Loucy (cell line): ENCODE measurements at regions not wholly inside any gene's neighbourhood (a gene's known extent, or its start where the extent isn't known, plus 50 kb on each side); places are given as distances from the start of the nearest gene placed in this dataset.

Experiments used
- H2AFZ ChIP-seq: fragments of 200-600 bp; sonication (generic); 2 replicates; pipeline ENCODE4 v1.6.0; 2016; ENCODE audit warnings: antibody characterized with exemption, mild to moderate bottlenecking, low read length, moderate library complexity
- H3F3A ChIP-seq: fragments of 200-600 bp; 2 replicates; pipeline ENCODE4 v1.6.0; 2016; ENCODE audit warnings: antibody characterized with exemption, low read depth, mild to moderate bottlenecking
- H3K27me3 ChIP-seq: fragments of 200-600 bp; sonication (generic); 2 replicates; pipeline ENCODE4 v1.6.1; 2014; ENCODE audit warnings: low read length, mild to moderate bottlenecking; ENCODE audit not compliant: insufficient read depth, poor library complexity, severe bottlenecking
- H3K36me3 ChIP-seq: fragments of 200-600 bp; sonication (generic); 2 replicates; pipeline ENCODE4 v1.6.1; 2016; ENCODE audit warnings: low read length; ENCODE audit not compliant: insufficient read depth
- H3K4me1 ChIP-seq: fragments of 200-600 bp; sonication (generic); 2 replicates; pipeline ENCODE4 v1.5.1; 2014; ENCODE audit warnings: low read length, mild to moderate bottlenecking; ENCODE audit not compliant: insufficient read depth, poor library complexity, severe bottlenecking
- H3K4me2 ChIP-seq: fragments of 200-600 bp; sonication (generic); 2 replicates; pipeline ENCODE4 v1.6.0; 2014; ENCODE audit warnings: antibody characterized with exemption, low read length, low read depth, mild to moderate bottlenecking; ENCODE audit not compliant: poor library complexity, severe bottlenecking
- H3K4me3 ChIP-seq: fragments of 200-600 bp; sonication (generic); 2 replicates; pipeline ENCODE4 v1.5.1; 2014; ENCODE audit warnings: low read length, mild to moderate bottlenecking, mixed read lengths; ENCODE audit not compliant: poor library complexity, severe bottlenecking
- H3K79me2 ChIP-seq: fragments of 200-600 bp; sonication (generic); 2 replicates; pipeline ENCODE4 v1.6.1; 2014; ENCODE audit warnings: low read length; ENCODE audit not compliant: insufficient read depth
- H3K9ac ChIP-seq: fragments of 200-600 bp; sonication (generic); 2 replicates; pipeline ENCODE4 v1.6.0; 2014; ENCODE audit warnings: mild to moderate bottlenecking, low read depth, low read length, moderate library complexity; ENCODE audit not compliant: poor library complexity, severe bottlenecking
- H3K9me2 ChIP-seq: fragments of 200-600 bp; sonication (generic); replicated peaks from 2 replicates; pipeline ENCODE4 v1.6.1; 2016; ENCODE audit warnings: low read depth, low read length, mixed read lengths
- H3K9me3 ChIP-seq: fragments of 200-600 bp; sonication (generic); 2 replicates; pipeline ENCODE4 v1.6.1; 2014; ENCODE audit warnings: mild to moderate bottlenecking, antibody characterized with exemption, low read length, low read depth; ENCODE audit not compliant: insufficient read depth
- H4K20me1 ChIP-seq: fragments of 200-600 bp; sonication (generic); 2 replicates; pipeline ENCODE4 v1.6.0; 2014; ENCODE audit warnings: antibody characterized with exemption, low read length, mild to moderate bottlenecking; ENCODE audit not compliant: insufficient read depth, poor library complexity, severe bottlenecking
- EZH2phosphoT487 ChIP-seq: fragments of 200-600 bp; IDR thresholded peaks from 2 replicates; pipeline ENCODE4 v1.6.1; 2018; ENCODE audit warnings: antibody characterized with exemption, mild to moderate bottlenecking, moderate library complexity, borderline replicate concordance
- TF ChIP-seq, protein P1 (sequence below): fragments of 200-600 bp; sonication (generic); conservative IDR thresholded peaks from 2 replicates; pipeline ENCODE4 v1.5.1; 2014; ENCODE audit warnings: mild to moderate bottlenecking, antibody characterized with exemption, low read length

DNA sequence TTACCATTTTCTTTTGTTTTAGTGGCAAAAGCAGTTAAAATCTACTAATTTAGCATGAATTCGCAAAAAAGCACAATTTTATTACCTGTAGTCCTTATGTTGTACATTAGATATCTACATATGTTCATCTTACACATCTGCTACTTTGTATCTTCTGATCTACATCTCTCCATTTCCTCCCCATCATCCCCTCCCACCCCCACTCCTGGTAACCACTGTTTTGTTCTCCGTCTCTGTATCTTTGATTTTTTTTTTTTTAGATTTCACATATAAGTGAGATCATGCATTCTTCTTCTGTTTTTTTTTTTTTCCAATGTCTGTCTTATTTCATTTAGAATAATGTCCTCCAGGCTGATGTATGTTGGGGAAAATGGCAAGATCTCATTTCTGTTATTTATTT is 922.7 kb downstream of the VRK1 start:
- Histone ChIP-seq H3K9me2 (no peaks in the 10 kb centered on the region), H3K36me3 (no peaks in the 10 kb centered on the region), H3K27me3 (no peaks in the 10 kb centered on the region), H3K4me3 (no peak overlapping the region), H3K79me2 (no peaks in the 10 kb centered on the region), H3K4me2 (no peak overlapping the region), H3K9ac (no peak overlapping the region), H4K20me1 (no peaks in the 10 kb centered on the region), H3F3A (no peaks in the 10 kb centered on the region), H3K4me1 (peaks cover 13% of the 10 kb centered on the region), H3K9me3 (no peaks in the 10 kb centered on the region), H2AFZ (no peak overlapping the region)
- TF ChIP-seq, protein P1, sequence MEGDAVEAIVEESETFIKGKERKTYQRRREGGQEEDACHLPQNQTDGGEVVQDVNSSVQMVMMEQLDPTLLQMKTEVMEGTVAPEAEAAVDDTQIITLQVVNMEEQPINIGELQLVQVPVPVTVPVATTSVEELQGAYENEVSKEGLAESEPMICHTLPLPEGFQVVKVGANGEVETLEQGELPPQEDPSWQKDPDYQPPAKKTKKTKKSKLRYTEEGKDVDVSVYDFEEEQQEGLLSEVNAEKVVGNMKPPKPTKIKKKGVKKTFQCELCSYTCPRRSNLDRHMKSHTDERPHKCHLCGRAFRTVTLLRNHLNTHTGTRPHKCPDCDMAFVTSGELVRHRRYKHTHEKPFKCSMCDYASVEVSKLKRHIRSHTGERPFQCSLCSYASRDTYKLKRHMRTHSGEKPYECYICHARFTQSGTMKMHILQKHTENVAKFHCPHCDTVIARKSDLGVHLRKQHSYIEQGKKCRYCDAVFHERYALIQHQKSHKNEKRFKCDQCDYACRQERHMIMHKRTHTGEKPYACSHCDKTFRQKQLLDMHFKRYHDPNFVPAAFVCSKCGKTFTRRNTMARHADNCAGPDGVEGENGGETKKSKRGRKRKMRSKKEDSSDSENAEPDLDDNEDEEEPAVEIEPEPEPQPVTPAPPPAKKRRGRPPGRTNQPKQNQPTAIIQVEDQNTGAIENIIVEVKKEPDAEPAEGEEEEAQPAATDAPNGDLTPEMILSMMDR, result no peak
- TF ChIP-seq EZH2phosphoT487, result no peak

DNA sequence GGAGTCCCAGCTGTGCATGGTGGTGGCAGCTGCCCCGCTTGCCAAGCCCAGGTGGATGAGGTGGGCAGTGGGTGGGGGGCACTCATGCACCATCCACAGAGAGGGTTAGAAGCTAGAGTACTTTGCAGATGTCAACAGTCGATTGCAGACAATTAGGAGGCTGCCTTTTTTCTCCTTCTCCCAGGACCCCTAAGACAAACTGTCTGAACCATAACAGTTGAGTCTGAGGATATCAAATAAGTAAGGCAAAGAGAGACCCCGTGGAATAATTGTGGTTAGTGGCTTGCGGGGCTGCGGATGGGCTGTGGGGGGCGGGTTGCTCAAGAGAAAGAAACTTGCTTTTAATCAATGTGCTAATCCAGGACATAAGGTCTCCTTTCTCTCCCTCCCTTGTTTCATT is 926.2 kb downstream of the VRK1 start:
- Histone ChIP-seq H3K4me3 (no peak overlapping the region), H3K9me2 (no peaks in the 10 kb centered on the region), H3K4me2 (no peak overlapping the region), H3K36me3 (no peaks in the 10 kb centered on the region), H3K4me1 (peaks cover 13% of the 10 kb centered on the region), H3F3A (no peaks in the 10 kb centered on the region), H2AFZ (no peak overlapping the region), H3K27me3 (no peaks in the 10 kb centered on the region), H4K20me1 (no peaks in the 10 kb centered on the region), H3K9me3 (no peaks in the 10 kb centered on the region), H3K9ac (no peak overlapping the region), H3K79me2 (no peaks in the 10 kb centered on the region)
- no peak for TF ChIP-seq EZH2phosphoT487
- TF ChIP-seq, protein P1, result no peak

DNA sequence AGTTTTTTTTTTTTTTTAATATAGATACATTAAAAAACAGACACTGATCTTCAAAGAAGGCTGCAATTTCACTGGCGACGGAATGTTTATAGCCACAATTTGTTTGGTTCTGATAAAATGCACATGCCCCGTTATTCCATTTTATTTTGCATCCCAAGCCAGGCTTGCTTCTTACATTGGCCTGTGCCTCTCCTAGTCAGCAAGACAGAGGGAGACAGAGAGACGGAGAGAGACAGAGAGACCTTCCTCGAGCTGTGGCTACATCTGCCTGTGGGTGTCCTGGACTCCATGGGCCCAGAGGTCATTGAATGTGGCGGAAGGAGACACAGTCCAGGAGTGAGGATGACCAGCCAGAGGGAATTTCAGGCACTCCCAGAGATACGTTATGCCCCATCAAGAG is 926.6 kb downstream of the VRK1 start:
- no peaks in the 10 kb centered on the region for H3K9me2 ChIP-seq
- H3K9me3 ChIP-seq, result no peaks in the 10 kb centered on the region
- no peaks in the 10 kb centered on the region for H3K27me3 ChIP-seq
- peak overlapping the region; percentile 58 for H3K9ac ChIP-seq
- peaks cover 13% of the 10 kb centered on the region for H3K4me1 ChIP-seq
- H4K20me1 ChIP-seq, result no peaks in the 10 kb centered on the region
- H3F3A ChIP-seq, result no peaks in the 10 kb centered on the region
- no peaks in the 10 kb centered on the region for H3K36me3 ChIP-seq
- peak overlapping the region; percentile 57 for H3K4me3 ChIP-seq
- no peaks in the 10 kb centered on the region for H3K79me2 ChIP-seq
- peak overlapping the region; percentile 62 for H3K4me2 ChIP-seq
- TF ChIP-seq, protein P1, result no peak
- no peak for TF ChIP-seq EZH2phosphoT487
- peak overlapping the region; percentile 98 for H2AFZ ChIP-seq
